ENCODE measurements at regions not wholly inside any gene's neighbourhood (a gene's known extent, or its start where the extent isn't known, plus 50 kb on each side); places are given as distances from the start of the nearest gene placed in this dataset.

DNA sequence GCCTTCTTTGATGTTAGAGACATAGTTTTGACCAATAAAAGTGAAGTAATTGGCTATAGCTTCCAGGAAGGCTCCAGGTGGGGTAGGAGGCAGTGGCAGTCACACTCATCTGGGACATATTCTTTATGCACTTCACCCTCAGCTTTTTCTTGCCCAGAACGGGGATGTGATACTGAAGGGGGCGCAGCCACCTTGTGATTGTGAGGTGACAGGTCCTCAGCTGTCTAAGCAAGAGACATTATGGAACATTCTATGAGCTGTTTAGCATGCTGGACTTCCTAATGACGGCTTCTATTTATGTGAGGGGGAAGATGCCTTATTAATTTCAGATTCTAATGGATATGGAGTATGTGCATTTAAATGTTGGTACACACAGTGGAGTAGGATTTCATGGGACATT, 151.3 kb upstream of the ZFP64 start:
- Histone ChIP-seq H3K4me3 (no peak overlapping the region), H3K9me3 (no peaks in the 10 kb centered on the region), H3K27me3 (no peaks in the 10 kb centered on the region), H3K27ac (no peak overlapping the region), H3K36me3 (no peaks in the 10 kb centered on the region), H3K4me1 (no peaks in the 10 kb centered on the region)
- no peak for TF ChIP-seq POLR2A (IDR thresholded peaks at IDR 0.05)
- TF ChIP-seq, protein P1, sequence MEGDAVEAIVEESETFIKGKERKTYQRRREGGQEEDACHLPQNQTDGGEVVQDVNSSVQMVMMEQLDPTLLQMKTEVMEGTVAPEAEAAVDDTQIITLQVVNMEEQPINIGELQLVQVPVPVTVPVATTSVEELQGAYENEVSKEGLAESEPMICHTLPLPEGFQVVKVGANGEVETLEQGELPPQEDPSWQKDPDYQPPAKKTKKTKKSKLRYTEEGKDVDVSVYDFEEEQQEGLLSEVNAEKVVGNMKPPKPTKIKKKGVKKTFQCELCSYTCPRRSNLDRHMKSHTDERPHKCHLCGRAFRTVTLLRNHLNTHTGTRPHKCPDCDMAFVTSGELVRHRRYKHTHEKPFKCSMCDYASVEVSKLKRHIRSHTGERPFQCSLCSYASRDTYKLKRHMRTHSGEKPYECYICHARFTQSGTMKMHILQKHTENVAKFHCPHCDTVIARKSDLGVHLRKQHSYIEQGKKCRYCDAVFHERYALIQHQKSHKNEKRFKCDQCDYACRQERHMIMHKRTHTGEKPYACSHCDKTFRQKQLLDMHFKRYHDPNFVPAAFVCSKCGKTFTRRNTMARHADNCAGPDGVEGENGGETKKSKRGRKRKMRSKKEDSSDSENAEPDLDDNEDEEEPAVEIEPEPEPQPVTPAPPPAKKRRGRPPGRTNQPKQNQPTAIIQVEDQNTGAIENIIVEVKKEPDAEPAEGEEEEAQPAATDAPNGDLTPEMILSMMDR (IDR thresholded peaks at IDR 0.05): no peak
- no peak for DNase-seq

DNA sequence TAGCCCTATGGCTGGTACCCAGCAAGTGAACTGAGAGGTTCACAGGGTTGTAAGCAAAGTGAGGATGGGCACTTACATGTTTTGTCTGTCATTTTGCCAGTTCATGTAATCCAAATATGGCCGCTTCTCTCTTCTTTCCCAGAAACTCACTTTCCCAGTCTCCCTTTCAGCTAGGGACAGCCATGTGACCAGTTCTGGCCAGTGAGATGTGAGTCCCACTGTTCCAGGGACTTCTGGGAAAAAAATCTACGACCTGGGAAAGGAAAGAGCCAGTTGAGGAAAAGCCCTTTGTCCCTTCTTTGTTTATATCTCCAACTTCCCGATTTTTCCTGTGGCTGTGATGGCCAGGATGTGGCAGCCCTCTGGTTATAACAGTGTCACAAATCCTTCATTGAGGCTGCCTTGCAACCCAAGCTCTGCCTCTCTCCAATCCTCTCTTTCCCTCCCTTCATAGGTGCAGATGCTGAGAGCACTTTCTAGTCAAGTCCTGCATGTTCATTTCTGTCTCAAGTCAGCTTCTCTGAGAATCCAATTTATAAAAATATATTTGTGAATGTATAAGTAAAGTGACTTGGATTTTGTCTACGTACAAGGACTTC, 148.6 kb upstream of the ZFP64 start:
- Histone ChIP-seq H3K27ac (no peak overlapping the region), H3K4me1 (no peaks in the 10 kb centered on the region), H3K4me3 (no peak overlapping the region), H3K27me3 (no peaks in the 10 kb centered on the region), H3K9me3 (no peaks in the 10 kb centered on the region), H3K36me3 (no peaks in the 10 kb centered on the region)
- TF ChIP-seq, protein P1 (IDR thresholded peaks at IDR 0.05): no peak
- TF ChIP-seq POLR2A (IDR thresholded peaks at IDR 0.05): no peak
- no peak for DNase-seq

DNA sequence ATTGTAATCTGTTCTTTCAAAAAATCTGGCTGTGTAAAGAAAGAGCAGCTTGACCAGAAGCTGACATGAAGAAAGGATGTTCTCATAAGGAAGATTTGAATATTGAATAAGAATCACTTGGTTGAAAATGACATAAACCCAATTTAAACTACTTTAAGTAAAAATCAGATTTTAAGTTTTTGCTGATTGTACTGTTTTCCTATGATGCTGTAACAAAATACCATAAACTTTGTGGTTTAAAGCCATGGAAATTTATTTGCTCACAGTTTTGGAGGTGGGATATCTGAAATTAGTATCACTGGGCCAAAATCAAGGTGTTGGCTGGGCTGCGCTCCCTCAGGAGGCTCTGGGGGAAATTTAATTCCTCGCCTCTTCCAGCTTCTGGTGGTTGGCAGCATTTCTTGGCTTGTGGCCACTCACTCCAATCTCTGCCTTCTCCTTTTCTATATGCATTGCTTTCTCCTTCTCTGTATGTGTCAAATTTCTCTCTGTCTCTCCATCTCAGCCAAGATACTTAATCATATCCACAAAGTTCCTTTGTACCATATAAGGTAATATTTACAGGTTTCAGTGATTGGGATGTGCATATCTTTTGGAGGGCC, 141.2 kb upstream of the ZFP64 start:
- TF ChIP-seq POLR2A (IDR thresholded peaks at IDR 0.05): no peak
- TF ChIP-seq, protein P1 (IDR thresholded peaks at IDR 0.05): no peak
- Histone ChIP-seq H3K27me3 (no peaks in the 10 kb centered on the region), H3K36me3 (no peaks in the 10 kb centered on the region), H3K27ac (no peak overlapping the region), H3K9me3 (no peaks in the 10 kb centered on the region), H3K4me1 (no peaks in the 10 kb centered on the region), H3K4me3 (no peak overlapping the region)
- no peak for DNase-seq

DNA sequence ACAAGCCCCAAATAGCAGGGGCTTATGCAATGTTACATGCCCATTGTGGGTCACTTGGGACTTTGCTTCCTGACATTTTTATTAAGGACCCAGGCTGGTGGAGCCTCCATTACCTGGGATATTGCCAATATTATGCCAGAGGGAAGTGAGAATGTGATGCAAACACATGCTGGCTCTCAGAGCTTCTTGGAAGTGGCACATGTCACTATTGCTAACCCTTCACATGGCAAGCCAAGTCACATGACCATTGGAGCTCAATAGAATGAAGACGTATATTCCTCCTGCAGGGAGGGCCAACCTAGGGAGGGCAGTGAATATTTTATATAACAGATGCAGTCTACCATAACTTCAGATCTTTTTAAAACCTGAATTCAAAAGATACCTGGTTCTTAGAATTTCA, 140.7 kb upstream of the ZFP64 start:
- H3K36me3 ChIP-seq: no peaks in the 10 kb centered on the region
- no peak overlapping the region for H3K27ac ChIP-seq
- H3K27me3 ChIP-seq: no peaks in the 10 kb centered on the region
- H3K9me3 ChIP-seq: no peaks in the 10 kb centered on the region
- H3K4me1 ChIP-seq: no peaks in the 10 kb centered on the region
- TF ChIP-seq, protein P1 (IDR thresholded peaks at IDR 0.05): no peak
- TF ChIP-seq POLR2A (IDR thresholded peaks at IDR 0.05): no peak
- no peak overlapping the region for H3K4me3 ChIP-seq
- DNase-seq: no peak

DNA sequence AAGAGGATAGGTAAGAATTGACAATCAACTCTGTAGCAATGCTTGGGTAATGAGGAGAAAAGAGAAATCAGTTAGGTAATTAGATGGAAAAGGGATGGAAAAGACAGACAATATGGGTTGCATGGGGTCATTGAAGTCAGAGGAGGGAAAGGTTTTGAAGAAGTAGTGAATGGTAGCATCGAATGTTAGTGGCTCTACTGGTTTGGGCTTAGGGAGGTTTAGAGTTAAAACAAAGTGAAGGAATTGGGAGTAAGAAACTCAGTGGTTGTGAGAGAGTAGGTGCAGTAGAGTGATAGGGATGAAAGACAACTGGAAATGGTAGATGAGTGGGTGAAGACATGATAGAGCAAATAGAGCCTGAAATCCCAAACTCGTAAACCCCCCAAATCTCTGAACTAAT, 140.1 kb upstream of the ZFP64 start:
- Histone ChIP-seq H3K27ac (no peak overlapping the region), H3K36me3 (no peaks in the 10 kb centered on the region), H3K27me3 (no peaks in the 10 kb centered on the region), H3K4me1 (no peaks in the 10 kb centered on the region), H3K9me3 (no peaks in the 10 kb centered on the region), H3K4me3 (no peak overlapping the region)
- no peak for DNase-seq
- TF ChIP-seq, protein P1 (IDR thresholded peaks at IDR 0.05): no peak
- no peak for TF ChIP-seq POLR2A (IDR thresholded peaks at IDR 0.05)

Data from Peyer's patch (tissue), 4 donors.